ENCODE measurements at regions not wholly inside any gene's neighbourhood (a gene's known extent, or its start where the extent isn't known, plus 50 kb on each side); places are given as distances from the start of the nearest gene placed in this dataset.

- ATAC-seq (no peak), DNase-seq (ENCODE audit: low spot score) (no peak)
- Mint-ChIP-seq H3K4me1 (no peaks in the 10 kb centered on the region; the same call in 1 of the 2 replicates), H3K9me3 (0 out of 2 replicates have a peak, but pooled peaks cover 1% of the 10 kb centered on the region), H3K27ac (no peak overlapping the region), H3K36me3 (no peaks in the 10 kb centered on the region), H3K4me3 (no peak overlapping the region), H3K27me3 (ENCODE audit: low read depth) (peaks cover 5% of the 10 kb centered on the region; the same call in 1 of the 2 replicates)
- TF ChIP-seq HMGXB4 (CRISPR knock-in tag; IDR thresholded peaks at IDR 0.05) (no peak), TCF7 (CRISPR knock-in tag; IDR thresholded peaks at IDR 0.05; ENCODE audit: low read depth) (no peak), MLX (CRISPR knock-in tag; IDR thresholded peaks at IDR 0.05) (no peak), ZNF317 (CRISPR knock-in tag; IDR thresholded peaks at IDR 0.05; ENCODE audit: borderline replicate concordance, low read depth) (no peak), NFYB (CRISPR knock-in tag; conservative IDR thresholded peaks at IDR 0.05; ENCODE audit: low read depth) (no peak), ZNF396 (CRISPR knock-in tag; IDR thresholded peaks at IDR 0.05; ENCODE audit: borderline replicate concordance) (no peak), TEAD1 (CRISPR knock-in tag; IDR thresholded peaks at IDR 0.05) (no peak), PRDM15 (CRISPR knock-in tag; IDR thresholded peaks at IDR 0.05) (no peak), ATF1 (CRISPR knock-in tag; IDR thresholded peaks at IDR 0.05) (no peak), ETV6 (CRISPR knock-in tag; IDR thresholded peaks at IDR 0.05) (no peak), FOXK1 (CRISPR knock-in tag; IDR thresholded peaks at IDR 0.05) (no peak), NFATC4 (CRISPR knock-in tag; IDR thresholded peaks at IDR 0.05) (no peak)
- TF ChIP-seq, protein P1, sequence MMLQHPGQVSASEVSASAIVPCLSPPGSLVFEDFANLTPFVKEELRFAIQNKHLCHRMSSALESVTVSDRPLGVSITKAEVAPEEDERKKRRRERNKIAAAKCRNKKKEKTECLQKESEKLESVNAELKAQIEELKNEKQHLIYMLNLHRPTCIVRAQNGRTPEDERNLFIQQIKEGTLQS (CRISPR knock-in tag; conservative IDR thresholded peaks at IDR 0.05), result no peak
- POLR2A ChIA-PET, result no interaction called here
- CTCF ChIA-PET, result no interaction called here
These were observed 89.2 kb upstream of the NCAM1 start for GRCh38 chr11:112871909-112872500.

DNA sequence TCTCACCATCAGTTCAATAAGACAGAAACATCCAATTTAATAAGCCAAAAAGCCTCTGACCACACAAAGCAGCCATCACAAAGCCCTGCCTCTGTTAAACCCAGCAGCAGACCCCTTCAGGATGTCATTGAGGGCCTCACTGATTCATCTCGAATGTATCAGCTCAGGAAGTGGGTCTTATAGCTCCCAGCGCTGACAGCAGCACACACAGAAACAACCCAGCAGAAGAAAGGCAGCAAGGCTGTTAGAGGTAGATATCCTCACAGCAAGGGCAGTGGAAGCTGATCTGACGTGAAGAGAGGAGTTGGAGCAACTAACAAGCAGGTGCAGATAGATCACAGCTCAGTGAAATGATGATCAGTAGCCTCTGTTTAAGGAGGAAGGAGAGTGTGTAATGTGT is 86.2 kb upstream of the NCAM1 start:
- Mint-ChIP-seq H3K27me3 (ENCODE audit: low read depth) (peaks cover 5% of the 10 kb centered on the region; the same call in 1 of the 2 replicates), H3K4me3 (no peak overlapping the region), H3K36me3 (no peaks in the 10 kb centered on the region), H3K4me1 (peaks cover 13% of the 10 kb centered on the region), H3K9me3 (no peaks in the 10 kb centered on the region), H3K27ac (no peak overlapping the region)
- CTCF ChIA-PET, result no interaction called here
- TF ChIP-seq IRF2 (CRISPR knock-in tag; IDR thresholded peaks at IDR 0.05; ENCODE audit: borderline replicate concordance, low read depth) (no peak), CDX4 (CRISPR knock-in tag; IDR thresholded peaks at IDR 0.05; ENCODE audit: borderline replicate concordance) (no peak), GTF2I (CRISPR knock-in tag; conservative IDR thresholded peaks at IDR 0.05) (no peak), ZSCAN18 (CRISPR knock-in tag; IDR thresholded peaks at IDR 0.05) (no peak), JUN (CRISPR knock-in tag; IDR thresholded peaks at IDR 0.05) (no peak), ZNF263 (CRISPR knock-in tag; IDR thresholded peaks at IDR 0.05; ENCODE audit: low read depth) (no peak)
- TF ChIP-seq, protein P2, sequence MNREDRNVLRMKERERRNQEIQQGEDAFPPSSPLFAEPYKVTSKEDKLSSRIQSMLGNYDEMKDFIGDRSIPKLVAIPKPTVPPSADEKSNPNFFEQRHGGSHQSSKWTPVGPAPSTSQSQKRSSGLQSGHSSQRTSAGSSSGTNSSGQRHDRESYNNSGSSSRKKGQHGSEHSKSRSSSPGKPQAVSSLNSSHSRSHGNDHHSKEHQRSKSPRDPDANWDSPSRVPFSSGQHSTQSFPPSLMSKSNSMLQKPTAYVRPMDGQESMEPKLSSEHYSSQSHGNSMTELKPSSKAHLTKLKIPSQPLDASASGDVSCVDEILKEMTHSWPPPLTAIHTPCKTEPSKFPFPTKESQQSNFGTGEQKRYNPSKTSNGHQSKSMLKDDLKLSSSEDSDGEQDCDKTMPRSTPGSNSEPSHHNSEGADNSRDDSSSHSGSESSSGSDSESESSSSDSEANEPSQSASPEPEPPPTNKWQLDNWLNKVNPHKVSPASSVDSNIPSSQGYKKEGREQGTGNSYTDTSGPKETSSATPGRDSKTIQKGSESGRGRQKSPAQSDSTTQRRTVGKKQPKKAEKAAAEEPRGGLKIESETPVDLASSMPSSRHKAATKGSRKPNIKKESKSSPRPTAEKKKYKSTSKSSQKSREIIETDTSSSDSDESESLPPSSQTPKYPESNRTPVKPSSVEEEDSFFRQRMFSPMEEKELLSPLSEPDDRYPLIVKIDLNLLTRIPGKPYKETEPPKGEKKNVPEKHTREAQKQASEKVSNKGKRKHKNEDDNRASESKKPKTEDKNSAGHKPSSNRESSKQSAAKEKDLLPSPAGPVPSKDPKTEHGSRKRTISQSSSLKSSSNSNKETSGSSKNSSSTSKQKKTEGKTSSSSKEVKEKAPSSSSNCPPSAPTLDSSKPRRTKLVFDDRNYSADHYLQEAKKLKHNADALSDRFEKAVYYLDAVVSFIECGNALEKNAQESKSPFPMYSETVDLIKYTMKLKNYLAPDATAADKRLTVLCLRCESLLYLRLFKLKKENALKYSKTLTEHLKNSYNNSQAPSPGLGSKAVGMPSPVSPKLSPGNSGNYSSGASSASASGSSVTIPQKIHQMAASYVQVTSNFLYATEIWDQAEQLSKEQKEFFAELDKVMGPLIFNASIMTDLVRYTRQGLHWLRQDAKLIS (CRISPR knock-in tag; IDR thresholded peaks at IDR 0.05; ENCODE audit: borderline replicate concordance), result no peak
- POLR2A ChIA-PET, result no interaction called here
- no peak for DNase-seq (ENCODE audit: low spot score)
- no peak for ATAC-seq

All from WTC11 (cell line).